Muscle of arm (tissue), 1 donor: ENCODE measurements at regions not wholly inside any gene's neighbourhood (a gene's known extent, or its start where the extent isn't known, plus 50 kb on each side); places are given as distances from the start of the nearest gene placed in this dataset.
A peak's percentile ranks its signal among the peaks of the same experiment; 100 is the strongest.
"Not testable (repeated sequence)": the region's sequence is repeated elsewhere in the genome, so short reads cannot be mapped to it uniquely, and the experiment has no call there.

Experiments
- DNase-seq: peaks from one replicate; pipeline ENCODE4 v3.0.0-alpha.2; 2013

GRCh38 chr2:194103941-194104659, 1552.9 kb upstream of the SLC39A10 start:
- no peak for DNase-seq

GRCh38 chr2:194102546-194102945, 1554.5 kb upstream of the SLC39A10 start:
- no peak for DNase-seq

GRCh38 chr2:194100201-194100600, 1556.8 kb upstream of the SLC39A10 start:
- DNase-seq = no peak

GRCh38 chr2:194096402-194096801, 1560.6 kb upstream of the SLC39A10 start:
- no peak for DNase-seq

GRCh38 chr2:194095359-194095758, 1561.7 kb upstream of the SLC39A10 start:
- DNase-seq = no peak

GRCh38 chr2:194090251-194090905, 1566.6 kb upstream of the SLC39A10 start:
- DNase-seq = no peak

- no peak for DNase-seq
Observed at GRCh38 chr2:194087089-194087958, 1569.7 kb upstream of the SLC39A10 start.

- DNase-seq = no peak
Observed at GRCh38 chr2:194086129-194086528, 1570.9 kb upstream of the SLC39A10 start.

- DNase-seq = no peak
Observed at GRCh38 chr2:194079989-194080388, 1577.0 kb upstream of the SLC39A10 start.

- DNase-seq = peak; percentile 26
Observed at GRCh38 chr2:194077366-194077765, 1579.7 kb upstream of the SLC39A10 start.

- no peak for DNase-seq
Observed at GRCh38 chr2:194062401-194062800, 1594.6 kb upstream of the SLC39A10 start.

GRCh38 chr2:194060269-194060668, 1596.8 kb upstream of the SLC39A10 start:
- DNase-seq = no peak

- DNase-seq = no peak
Observed at GRCh38 chr2:194054313-194054712, 1602.7 kb upstream of the SLC39A10 start.

GRCh38 chr2:194044321-194044720, 1612.7 kb upstream of the SLC39A10 start:
- no peak for DNase-seq

GRCh38 chr2:194021130-194021529, 1635.9 kb upstream of the SLC39A10 start:
- not testable (repeated sequence) for DNase-seq

GRCh38 chr2:194020155-194020554, 1636.9 kb upstream of the SLC39A10 start:
- no peak for DNase-seq

GRCh38 chr2:194015751-194016150, 1641.3 kb upstream of the SLC39A10 start:
- DNase-seq = no peak

- no peak for DNase-seq
Observed at GRCh38 chr2:194014639-194015038, 1642.4 kb upstream of the SLC39A10 start.

- DNase-seq = no peak
Observed at GRCh38 chr2:194004590-194005206, 1652.3 kb upstream of the SLC39A10 start.

GRCh38 chr2:194003911-194004310, 1653.1 kb upstream of the SLC39A10 start:
- no peak for DNase-seq

- DNase-seq = no peak
Observed at GRCh38 chr2:194002699-194003368, 1654.2 kb upstream of the SLC39A10 start.

GRCh38 chr2:193990868-193991267, 1666.2 kb upstream of the SLC39A10 start:
- DNase-seq = no peak
